ENCODE measurements at regions not wholly inside any gene's neighbourhood (a gene's known extent, or its start where the extent isn't known, plus 50 kb on each side); places are given as distances from the start of the nearest gene placed in this dataset.

DNA sequence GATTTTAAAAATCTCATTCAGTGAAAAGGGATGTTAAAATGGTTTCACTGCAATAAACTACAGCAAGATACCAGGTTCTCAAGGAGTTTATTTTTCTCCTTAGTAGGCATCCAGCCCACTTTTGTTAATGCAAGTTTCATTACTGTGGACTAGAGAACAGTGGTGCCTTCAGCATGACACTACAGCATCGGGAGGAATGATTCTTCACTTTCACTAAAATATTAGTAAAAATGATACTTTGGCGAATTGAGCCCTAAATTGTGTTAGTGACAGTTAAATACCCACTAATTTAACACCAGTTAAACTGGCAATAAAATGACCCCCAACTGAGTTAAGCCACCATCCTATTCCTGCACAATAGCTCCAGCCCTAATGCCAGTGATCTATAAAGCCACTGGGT, 152.2 kb upstream of the MPDZ start:
- peaks cover 10% of the 10 kb centered on the region for H3K4me1 ChIP-seq (ENCODE audit: insufficient read depth, low read length)

More for the DNA sequence above, 152.2 kb upstream of the MPDZ start:
- no peak overlapping the region for H4K8ac ChIP-seq (replicated peaks; ENCODE audit: insufficient read length, low read depth, low read length)
- no peak overlapping the region for H3K27ac Mint-ChIP-seq
- H4K91ac ChIP-seq (ENCODE audit: insufficient read length, low read depth, low read length): no peak overlapping the region
- TF ChIP-seq, protein P1, sequence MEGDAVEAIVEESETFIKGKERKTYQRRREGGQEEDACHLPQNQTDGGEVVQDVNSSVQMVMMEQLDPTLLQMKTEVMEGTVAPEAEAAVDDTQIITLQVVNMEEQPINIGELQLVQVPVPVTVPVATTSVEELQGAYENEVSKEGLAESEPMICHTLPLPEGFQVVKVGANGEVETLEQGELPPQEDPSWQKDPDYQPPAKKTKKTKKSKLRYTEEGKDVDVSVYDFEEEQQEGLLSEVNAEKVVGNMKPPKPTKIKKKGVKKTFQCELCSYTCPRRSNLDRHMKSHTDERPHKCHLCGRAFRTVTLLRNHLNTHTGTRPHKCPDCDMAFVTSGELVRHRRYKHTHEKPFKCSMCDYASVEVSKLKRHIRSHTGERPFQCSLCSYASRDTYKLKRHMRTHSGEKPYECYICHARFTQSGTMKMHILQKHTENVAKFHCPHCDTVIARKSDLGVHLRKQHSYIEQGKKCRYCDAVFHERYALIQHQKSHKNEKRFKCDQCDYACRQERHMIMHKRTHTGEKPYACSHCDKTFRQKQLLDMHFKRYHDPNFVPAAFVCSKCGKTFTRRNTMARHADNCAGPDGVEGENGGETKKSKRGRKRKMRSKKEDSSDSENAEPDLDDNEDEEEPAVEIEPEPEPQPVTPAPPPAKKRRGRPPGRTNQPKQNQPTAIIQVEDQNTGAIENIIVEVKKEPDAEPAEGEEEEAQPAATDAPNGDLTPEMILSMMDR (conservative IDR thresholded peaks at IDR 0.05): no peak
- H3K79me1 ChIP-seq (ENCODE audit: insufficient read depth, low read depth, low read length, poor library complexity, severe bottlenecking): no peaks in the 10 kb centered on the region
- no peaks in the 10 kb centered on the region for H3K79me2 ChIP-seq (ENCODE audit: insufficient read depth, low read length)
- H2BK5ac ChIP-seq (ENCODE audit: insufficient read length, low read length): no peak overlapping the region
- H2BK120ac ChIP-seq (ENCODE audit: low read depth, low read length, poor library complexity, severe bottlenecking): no peak overlapping the region
- no peak overlapping the region for H2AFZ ChIP-seq (ENCODE audit: low read length)
- H3K23ac ChIP-seq (ENCODE audit: insufficient read length, low read depth, low read length): no peak overlapping the region
- no peaks in the 10 kb centered on the region for H3K23me2 ChIP-seq (ENCODE audit: insufficient read length, low read depth, low read length, poor library complexity, severe bottlenecking)
- H2AK5ac ChIP-seq (ENCODE audit: insufficient read length, low read length): no peak overlapping the region
- no peak overlapping the region for H2BK20ac ChIP-seq (ENCODE audit: low read depth, low read length, poor library complexity, severe bottlenecking)
- H3T11ph ChIP-seq (ENCODE audit: low read length): no peak overlapping the region
- no peaks in the 10 kb centered on the region for H3K36me3 Mint-ChIP-seq (ENCODE audit: insufficient read depth in 1 of 3, low read depth in 3 of 3)
- no peak overlapping the region for H3K18ac ChIP-seq (ENCODE audit: insufficient read length, low read depth, low read length)
- H3K9me3 Mint-ChIP-seq: no peaks in the 10 kb centered on the region
- no peak overlapping the region for H3K4me2 ChIP-seq (ENCODE audit: insufficient read depth, insufficient read length, low read length)
- H3K9ac ChIP-seq (ENCODE audit: extremely low read depth, insufficient read length, low read length): no peak overlapping the region
- no peaks in the 10 kb centered on the region for H3K9me3 ChIP-seq (ENCODE audit: control insufficient read depth, low read depth, low read length)
- peaks cover 34 to 40% of the 10 kb centered on the region in 2 experiments for H3K4me1 Mint-ChIP-seq
- no peaks in the 10 kb centered on the region; the same call in 1 of the 2 replicates for H3K27me3 Mint-ChIP-seq (ENCODE audit: low read depth)
- no CpG with 5 or more reads among the region's 2 CpGs for WGBS (ENCODE audit: extremely low coverage, insufficient read length, low lambda C conversion rate)
- no peak overlapping the region for H3K27ac ChIP-seq (ENCODE audit: insufficient read length, low read depth, low read length)
- H3K27me3 ChIP-seq (ENCODE audit: insufficient read depth, low read length): no peaks in the 10 kb centered on the region
- no peak overlapping the region for H3K4me3 Mint-ChIP-seq
- H3K14ac ChIP-seq (ENCODE audit: insufficient read depth, low read length): no peak overlapping the region
- H4K20me1 ChIP-seq (ENCODE audit: control insufficient read depth, insufficient read depth, insufficient read length): no peaks in the 10 kb centered on the region
- no peak overlapping the region for H3K56ac ChIP-seq (ENCODE audit: insufficient read length, low read depth, low read length)
- H2BK12ac ChIP-seq (ENCODE audit: insufficient read length, low read depth, low read length): no peak overlapping the region
- DNase-seq: no peak
- H2BK15ac ChIP-seq (ENCODE audit: low read depth, low read length): no peak overlapping the region
- no peak overlapping the region for H4K5ac ChIP-seq (ENCODE audit: insufficient read length, low read depth, low read length)
- H3K4ac ChIP-seq (ENCODE audit: low read depth, low read length): no peak overlapping the region
